GM21515 (cell line): ENCODE measurements at regions not wholly inside any gene's neighbourhood (a gene's known extent, or its start where the extent isn't known, plus 50 kb on each side); places are given as distances from the start of the nearest gene placed in this dataset.

Experiments
- ATAC-seq: cut with Tn5 transposase; IDR thresholded peaks from one replicate; pipeline ENCODE4 v1.9.1; 2021; ENCODE audit not compliant: unreplicated experiment

DNA sequence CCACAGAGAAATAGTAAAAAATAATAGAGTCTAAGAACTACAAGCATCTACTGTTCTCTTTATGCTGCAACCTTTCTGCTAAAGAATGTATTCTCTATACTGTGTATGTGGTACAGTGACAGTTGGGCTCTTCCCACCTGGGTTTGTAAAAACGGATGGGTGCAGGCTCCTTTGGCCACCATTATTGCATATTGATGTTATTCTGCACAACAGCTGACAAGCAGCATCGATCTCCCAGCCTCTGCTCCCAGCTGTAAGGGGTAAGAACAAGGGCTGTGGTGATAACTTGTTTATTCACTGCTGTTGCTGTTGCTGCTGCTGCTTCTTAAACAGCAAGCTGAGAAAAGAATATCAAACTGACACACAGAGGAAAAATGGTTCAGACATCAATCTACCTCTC, 56.1 kb downstream of the KCNRG start:
- ATAC-seq: no peak

DNA sequence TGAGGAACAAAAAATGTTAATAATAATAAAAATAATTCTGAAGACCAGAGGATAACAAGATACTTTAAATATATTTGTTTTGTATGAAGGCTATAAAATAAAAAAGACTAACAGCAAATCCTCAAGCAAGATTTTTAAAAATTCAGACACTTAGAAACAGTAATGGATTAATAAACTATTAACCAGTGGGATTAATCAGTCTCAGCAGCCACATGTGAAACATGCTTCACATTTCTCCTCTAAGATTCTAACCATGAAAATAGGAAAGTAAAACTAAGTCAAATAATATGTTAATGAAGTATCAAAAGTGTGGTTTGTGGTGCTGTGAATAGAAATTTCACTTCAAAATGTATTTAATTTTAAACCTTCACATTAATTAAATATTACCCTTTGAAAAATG, 57.4 kb downstream of the KCNRG start:
- no peak for ATAC-seq

DNA sequence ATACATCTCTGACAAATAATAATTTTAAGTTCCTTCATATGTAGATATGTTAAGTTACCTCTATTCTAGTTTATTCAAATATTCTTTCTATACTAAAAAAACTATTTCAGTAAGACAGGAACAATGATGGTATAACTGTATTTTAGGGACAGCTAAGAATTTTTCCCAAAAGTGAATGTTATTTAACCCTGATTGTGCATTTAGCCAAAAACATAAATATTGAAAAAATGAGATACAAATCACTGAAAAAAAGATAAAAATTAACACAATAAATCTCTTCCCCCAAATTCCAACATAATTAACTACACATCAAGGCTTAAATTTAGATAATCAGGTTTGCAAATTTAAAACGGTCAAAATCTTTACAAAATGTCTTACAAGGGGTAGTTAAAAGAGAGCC, 58.1 kb downstream of the KCNRG start:
- no peak for ATAC-seq

DNA sequence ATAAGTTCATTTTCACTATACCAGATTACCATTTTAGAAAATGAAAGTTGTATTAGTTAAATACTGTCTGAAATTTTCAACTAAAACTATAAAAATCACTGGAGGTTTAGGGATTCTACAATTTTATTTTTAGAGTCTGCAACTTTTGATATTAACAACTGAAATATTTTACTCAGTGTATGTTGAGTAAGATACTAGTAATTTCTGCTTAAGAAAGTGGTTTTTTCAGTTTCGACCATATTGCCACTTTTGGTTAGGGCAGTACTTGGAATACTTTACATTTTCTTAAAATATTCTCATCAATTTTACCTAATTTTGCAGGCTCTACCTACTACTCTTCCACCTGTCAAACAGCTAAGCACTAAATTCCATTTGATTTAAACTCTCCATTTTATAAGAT, 59.6 kb downstream of the KCNRG start:
- ATAC-seq: peak; percentile 58

DNA sequence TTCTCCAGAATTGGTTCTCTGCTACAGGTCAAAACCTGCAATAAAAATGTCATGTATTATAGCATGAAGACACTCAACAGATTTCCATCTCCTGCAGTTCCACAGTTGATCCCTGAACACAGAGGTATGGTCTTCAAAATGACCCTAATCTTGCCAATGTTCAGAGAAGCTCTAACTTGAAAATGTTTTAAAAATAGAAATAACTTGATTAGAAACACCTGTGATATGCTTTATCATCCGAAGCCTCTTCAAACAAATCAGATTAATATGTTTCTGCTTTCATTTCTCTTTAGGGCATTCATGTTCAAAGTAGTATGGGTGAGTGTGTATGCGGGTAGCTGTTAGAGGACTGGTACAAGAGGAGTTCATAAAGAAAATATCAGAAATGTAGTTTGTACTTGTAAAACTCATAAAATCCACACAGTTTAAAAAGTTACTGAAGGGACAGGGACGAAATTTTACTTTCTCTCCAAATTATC, 60.4 kb downstream of the KCNRG start:
- ATAC-seq: no peak

DNA sequence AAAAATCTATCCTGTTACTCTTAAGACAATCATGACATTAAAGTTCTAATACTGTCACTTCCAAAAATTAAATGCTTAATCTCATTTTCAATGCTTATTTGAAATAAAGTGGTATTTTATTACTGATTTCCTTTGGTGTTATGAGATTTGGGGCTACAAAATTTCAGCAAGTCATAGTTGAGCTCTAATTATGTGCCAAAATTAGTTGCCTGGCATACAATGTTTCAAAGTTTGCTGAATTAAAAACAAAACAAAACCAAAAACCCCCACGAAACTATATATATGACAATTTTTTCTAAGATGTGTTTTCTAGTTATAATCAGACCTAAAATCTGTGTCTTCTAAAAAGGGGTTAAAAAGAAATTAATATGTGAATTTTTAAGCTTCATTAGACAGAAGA, 62.2 kb downstream of the KCNRG start:
- ATAC-seq: no peak

DNA sequence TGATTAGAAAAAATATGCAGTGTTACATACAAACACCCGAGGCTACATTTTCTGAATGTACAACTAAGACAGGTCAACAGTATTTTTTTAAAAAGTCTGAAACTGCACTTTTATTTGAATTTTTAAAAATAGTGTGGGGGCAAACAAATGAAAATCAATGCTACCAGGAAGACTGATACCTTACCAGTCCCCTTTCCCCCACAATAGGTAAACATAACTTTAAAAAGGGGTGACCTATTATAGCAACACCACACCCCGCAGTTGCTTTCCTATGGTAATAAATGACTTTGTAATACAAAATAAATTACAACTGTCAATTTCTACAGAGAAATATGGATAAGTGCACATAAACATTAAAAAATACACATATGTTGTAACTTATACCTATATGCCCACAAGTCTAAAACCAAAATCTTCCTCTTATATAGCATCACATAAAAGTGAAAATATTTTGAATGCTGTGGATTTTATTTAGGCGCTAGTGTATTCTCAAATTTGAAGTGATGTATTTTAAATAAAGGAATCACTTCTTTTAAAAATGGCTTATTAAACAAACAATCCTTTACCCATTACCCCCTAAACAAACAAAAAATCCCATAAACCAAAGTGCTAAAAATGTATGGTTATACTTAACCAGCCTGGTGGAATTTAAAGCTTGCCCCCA, 63.1 kb downstream of the KCNRG start:
- ATAC-seq: no peak

DNA sequence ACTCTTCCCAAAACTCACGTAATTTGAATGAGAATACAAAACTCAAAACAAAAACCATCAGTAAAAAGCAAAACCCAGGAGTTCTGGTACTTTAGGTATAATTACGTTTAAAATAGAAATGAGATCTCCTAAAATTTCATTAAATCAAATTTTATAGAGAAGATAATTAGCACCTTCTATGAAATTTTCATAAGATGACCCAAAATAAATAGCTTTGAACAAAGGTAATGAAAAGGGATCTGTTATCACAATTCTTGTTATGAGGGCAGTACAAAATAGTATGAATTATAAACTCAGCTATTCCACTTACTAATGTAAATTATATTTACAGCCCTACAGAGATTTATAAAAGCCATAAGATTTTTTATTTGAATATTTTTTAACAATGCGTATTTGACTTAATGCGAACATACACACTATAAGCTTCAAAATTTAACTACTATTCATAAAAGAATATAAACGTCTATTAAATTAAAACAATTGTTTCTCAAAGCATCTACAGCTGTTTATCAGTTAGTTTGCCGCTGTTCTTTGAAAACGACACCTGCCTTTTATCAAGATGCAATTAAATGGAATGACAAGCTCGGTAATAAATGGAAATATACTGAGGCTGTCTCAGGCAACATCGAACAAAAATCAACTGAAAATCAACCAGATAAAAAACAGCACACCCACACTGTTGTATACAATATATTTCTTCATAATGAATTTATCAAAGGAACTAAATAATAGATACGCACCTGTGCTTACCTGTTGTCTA, 63.8 kb downstream of the KCNRG start:
- no peak for ATAC-seq

DNA sequence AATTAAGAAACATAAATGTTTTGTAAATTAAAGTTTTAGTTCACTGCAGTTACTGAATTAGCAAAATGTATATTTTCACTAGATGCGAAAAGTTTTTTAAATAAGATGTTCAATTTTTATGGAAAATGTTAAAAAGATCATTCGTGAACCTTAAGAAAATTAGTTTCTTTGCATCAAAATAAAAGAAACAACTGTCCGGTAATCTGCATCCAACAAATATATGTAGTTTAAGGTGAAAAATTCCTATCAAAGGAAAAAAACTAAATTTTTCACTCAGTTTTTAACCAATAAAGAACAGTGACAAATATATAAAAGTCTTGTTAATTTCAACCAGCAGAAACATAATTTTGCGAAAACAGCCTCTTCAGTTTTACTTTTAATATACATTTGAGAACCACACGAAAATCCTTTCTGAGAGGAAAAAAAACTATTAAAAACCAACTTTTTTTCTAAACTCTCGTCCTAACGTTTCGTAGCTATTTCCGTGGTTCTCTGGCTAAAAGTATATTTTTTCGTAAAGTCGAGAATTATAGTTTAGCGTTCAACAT, 64.5 kb downstream of the KCNRG start:
- no peak for ATAC-seq

DNA sequence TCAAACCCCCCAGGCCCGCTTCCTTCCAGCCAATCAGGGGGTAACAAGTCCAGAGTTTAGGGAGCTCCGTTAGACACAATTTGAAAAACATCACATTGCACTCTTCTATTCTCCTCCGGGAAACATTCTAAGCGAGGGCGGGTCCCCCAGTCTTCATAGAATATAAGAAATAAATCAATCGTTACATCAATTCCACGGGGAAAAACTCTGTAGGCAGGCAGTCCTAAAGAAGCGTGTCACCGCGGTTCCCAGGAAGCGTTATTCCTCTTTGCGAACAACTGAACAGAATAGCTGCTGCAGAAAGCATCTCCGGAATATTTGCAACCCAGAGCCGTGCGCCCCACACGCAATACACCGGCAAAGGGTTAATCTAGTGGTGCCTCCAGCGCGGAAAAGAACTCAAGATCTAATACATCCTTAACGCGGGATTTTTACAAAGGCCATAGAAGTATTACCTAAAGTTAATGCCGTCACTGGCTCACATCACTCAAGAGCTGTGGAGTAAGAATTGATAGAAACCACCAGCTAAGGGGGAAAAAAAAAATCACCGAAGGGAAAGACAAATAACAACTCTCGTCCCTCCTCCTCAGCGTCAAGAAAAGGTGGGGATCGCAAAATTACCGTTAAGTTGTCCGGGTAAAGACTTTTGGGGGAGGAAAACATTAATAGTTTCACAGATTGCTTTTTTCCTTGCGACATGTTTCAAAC, 65.1 kb downstream of the KCNRG start:
- ATAC-seq: no peak

DNA sequence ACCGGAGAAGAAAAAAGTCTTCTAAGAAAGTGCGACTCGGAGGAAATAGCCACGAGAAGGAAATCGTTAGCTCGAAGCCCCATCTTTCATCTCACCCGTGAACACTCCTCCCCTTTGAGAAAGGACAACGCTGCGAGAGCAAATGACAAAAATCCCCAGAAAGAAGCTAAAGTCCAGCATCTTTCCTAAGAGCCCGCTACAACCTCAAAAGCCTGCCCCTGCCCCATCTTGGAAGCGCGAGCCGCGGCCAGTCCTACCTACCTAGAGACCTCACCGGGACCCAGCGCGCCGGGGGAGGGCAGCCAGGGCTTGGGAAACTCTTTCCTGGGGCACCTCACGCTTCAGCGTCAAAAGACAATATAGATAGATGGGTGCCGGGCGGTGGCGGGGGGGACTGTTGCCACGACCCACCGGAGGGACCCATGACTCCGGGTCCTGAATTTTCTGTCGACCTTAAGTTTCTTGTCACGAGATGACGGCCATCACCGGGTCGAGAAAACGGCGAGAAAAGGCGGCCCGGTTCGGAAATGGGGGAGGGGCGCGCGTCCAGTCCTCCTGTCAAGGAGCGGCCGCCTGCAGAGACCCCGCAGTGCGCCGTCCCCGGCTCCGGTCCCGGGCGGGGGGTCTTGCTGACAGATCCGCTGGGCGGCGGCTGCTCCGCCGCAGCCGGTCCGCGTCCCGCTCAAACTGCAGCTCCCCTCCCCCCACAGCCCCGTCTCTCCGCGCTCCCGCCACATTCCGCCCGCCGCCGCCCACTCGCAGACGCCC, 65.9 kb downstream of the KCNRG start:
- peak; percentile 0 for ATAC-seq

DNA sequence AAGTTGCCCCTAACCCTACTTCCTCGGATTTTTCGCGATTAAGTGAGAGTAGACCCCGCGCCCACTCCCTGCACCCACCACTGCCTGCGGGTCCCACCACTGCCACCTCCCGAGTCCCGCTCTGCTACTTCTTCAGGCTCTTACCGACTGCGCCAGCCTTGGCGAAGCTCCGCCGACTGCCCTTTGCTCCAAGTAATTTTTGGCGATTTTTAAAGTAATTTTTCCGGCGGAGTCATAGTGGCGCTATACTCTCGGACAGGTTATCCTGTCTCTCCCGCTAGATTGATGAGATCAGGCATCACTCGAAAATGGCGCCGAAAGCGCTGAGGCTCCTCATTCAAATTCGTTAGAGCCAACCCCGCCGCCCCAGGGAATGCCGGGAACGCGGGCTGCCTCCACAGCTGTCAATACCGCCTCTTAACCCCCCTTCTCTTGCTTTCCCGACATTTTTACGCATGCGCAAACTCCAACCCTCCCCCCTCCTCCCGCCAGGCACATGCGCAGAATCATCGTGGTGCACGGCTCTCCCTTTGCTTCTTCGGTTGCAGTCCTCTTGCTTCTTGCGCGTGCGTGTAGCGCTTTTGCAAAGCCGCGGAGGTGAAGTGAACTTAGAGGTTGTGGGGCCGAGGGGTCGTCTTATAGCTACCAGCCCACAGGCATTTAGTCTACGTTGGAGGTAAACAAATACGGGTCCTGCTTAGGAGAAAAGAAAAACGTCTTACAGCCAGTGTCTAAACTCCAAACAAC, 66.6 kb downstream of the KCNRG start:
- peak; percentile 62 for ATAC-seq

DNA sequence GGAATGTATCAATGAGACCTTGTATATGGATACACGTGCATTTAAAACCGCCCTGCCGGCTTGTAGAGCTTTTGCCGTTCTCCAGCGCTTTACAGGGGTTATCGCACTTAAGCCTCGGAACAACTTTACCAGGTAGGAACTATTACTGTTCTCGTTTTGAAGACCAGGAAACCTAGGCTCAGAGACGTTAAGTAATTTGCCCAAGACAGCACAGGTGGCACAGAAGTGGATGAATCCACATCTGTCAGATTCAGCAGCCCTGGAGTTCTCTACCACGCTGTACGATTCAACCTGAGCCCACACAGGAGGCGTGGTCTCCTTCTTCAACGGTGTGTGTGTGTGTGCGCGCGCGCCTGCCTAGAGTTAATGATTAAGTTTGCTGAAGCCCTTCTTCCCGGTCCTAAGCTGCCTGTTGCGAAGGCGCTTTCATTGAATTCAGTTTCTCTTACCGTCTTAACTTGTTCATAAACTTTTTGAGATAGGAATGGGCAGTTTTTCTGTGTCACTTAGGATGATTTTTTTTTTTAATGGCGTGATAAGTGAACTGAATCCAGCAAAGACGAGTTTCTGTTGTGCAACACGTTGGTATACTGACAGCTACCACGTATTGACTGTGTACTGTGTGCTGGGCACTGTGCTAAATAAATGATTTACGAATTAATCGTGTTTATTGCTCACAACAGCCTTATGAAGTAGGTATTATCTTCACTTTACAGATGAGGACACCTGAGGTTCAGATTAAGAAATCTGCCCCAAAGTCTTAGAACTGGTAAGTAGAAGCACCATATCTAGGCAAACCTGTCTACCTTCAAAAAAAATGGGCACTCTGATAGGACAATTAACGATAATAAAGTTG, 67.4 kb downstream of the KCNRG start:
- ATAC-seq: peak; percentile 63

DNA sequence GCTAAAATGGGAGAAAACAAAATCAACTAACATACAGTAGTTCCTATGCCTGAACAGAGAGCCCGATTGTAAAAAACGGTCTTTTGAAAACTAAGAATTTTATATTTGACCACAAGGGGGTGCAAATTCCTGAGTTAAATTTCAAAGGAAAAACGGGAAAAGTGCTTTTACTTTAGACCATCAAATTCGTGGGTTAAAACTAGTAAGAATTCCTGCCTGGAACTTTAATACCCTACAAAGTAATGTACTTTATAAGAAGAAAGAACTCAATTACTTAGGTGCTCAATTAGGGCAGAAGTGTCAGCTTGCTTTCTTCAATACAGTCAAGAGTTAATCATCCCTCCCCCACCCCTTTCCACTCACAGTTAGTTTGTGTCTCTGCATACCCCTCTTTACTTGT, 69.8 kb downstream of the KCNRG start:
- no peak for ATAC-seq

DNA sequence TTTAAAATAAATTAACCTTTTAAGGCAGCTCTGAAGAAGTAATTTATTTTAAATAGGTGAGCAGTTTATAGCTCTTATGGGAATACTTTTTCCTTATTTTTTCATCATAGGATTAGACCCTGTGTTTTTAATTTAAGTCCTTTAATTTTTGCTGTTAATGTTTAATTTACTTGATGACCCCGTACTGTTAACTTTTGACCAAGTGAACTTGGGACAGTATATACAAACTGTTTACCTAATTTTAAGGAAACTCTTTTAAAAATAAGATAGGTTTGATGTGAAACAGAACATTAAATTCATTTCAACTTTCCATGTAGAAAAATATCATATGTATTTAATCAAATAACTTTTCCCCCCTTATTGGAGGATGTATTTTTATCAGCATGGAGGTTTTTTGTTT, 74.4 kb downstream of the KCNRG start:
- ATAC-seq: no peak

DNA sequence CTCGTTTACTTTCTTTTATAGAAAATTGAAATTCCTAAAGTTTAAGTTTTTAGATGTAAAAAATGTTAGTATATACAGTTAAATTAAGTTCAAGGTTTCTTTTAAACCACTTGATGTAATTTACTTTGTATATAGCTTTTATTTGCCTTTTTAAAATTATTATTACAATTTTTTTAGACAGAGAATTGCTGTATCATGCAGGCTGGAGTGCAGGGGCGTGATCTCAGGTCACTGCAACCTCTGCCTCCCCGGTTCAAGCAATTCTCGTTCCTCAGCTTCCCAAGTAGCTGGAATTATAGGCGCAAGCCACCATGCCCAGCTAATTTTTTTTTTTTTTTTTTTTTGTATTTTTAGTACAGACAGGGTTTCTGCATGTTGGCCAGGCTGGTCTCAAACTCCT, 75.0 kb downstream of the KCNRG start:
- no peak for ATAC-seq

DNA sequence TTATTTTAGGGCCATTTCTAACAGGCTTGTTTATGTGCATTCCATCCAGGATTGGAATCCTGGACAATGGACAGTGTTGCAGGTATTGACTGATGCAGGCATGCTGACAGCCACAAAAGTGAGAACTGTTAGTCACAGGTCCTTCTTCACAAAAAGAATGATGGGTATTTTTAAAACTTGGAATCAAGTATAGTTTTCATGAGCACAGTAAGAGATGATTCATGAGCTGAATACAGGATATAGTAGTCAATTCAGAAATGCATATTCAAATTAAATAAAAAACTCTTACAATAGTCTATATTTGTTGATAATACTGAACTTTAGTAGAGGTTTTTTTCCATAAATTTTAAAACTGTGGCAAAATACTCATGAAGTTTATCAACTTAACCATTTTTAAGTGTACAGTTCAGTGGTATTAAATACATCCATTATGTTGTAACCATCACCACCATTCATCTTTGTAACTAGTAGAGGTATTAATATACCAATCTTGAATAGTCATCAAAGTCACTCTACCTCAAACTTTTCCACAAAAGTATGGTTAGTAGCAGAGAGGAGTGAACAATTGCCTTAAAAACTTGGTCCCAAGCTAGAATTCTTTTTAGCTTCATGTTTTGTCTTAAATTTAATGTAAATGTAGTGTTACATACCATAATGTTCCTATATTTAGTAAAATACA, 79.5 kb downstream of the KCNRG start:
- no peak for ATAC-seq

DNA sequence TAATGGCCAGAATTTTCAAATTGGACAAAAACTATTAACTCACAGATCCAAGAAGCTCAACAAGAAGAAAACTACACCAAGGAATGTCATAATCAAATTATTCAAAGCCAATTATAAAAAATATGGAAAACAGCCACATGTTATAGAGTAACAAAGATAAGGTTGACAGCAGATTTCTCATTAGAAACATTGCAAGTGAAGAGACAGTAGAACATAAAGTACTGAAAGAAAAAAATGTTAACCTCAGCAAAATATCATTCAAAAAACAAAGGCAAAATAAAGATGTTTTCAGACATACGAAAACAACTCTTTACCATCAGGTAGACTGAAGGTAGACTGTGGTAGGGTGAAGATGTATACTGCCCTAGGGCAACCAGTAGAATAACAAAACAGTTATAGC, 83.4 kb downstream of the KCNRG start:
- no peak for ATAC-seq

DNA sequence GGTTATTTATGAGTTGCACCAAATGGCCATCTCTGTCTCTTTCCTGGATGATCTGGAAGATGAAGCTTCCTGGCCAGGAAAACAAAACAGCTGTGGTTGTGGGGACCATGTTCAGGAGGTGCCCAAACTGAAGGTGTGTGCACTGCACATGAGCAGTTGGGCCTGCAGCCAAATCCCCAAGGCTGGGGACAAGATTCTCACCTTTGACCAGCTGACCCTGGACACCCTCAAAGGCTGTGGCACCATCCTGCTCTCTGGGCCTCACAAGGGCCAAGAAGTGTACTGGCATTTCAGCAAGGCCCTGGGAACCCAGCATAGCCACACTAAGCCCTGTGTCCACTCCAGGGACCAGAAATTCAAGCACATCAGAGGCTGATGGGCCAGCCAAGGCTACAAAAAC, 84.2 kb downstream of the KCNRG start:
- no peak for ATAC-seq
